ENCODE measurements at regions not wholly inside any gene's neighbourhood (a gene's known extent, or its start where the extent isn't known, plus 50 kb on each side); places are given as distances from the start of the nearest gene placed in this dataset.
A peak's percentile ranks its signal among the peaks of the same experiment; 100 is the strongest.

GRCh38 chr12:115712676-115713075 lies 564.8 kb downstream of the MED13L start (continued):
- TF ChIP-seq ZBTB49 (CRISPR knock-in tag; IDR thresholded peaks at IDR 0.05; ENCODE audit: borderline replicate concordance) (no peak), HMGN3 (IDR thresholded peaks at IDR 0.05; ENCODE audit: borderline replicate concordance, extremely low read depth, insufficient read length, low read depth, low read length) (no peak), ZBTB43 (CRISPR knock-in tag; IDR thresholded peaks at IDR 0.05) (no peak), HDAC3 (IDR thresholded peaks at IDR 0.05; ENCODE audit: borderline replicate concordance, partially characterized antibody) (no peak), SPI1 (IDR thresholded peaks at IDR 0.05; ENCODE audit: borderline replicate concordance, low read depth, low read length) (no peak), U2AF2 (optimal IDR thresholded peaks at IDR 0.05; ENCODE audit: low read depth, low read length) (no peak), PYGO2 (tag; IDR thresholded peaks at IDR 0.05) (no peak)

- no peak for TF ChIP-seq PTBP1 (IDR thresholded peaks at IDR 0.05; ENCODE audit: low read depth, low read length)
- peak; percentile 57 for TF ChIP-seq RBM25 (IDR thresholded peaks at IDR 0.05; ENCODE audit: low read depth, low read length, severe bottlenecking)
- 0 out of 4 replicates have a peak, but pooled peaks of 1 of the 2 experiments have one; percentile 13 for TF ChIP-seq KDM1A (IDR thresholded peaks at IDR 0.05)
- TF ChIP-seq KLF1 (tag; IDR thresholded peaks at IDR 0.05), result no peak
- TF ChIP-seq KAT7 (CRISPR knock-in tag; IDR thresholded peaks at IDR 0.05; ENCODE audit: borderline replicate concordance), result no peak
- TF ChIP-seq RBM39 (optimal IDR thresholded peaks at IDR 0.05; ENCODE audit: low read depth, low read length), result no peak
- peak; percentile 45; the same call in 1 of the 2 replicates for TF ChIP-seq ADNP (tag; IDR thresholded peaks at IDR 0.05)
- no peak overlapping the region for H3K4me2 ChIP-seq (ENCODE audit: insufficient read depth, low read length)
- BruUV-seq (replicated peaks), result no TSS peak
- H3K79me2 ChIP-seq (ENCODE audit: control insufficient read depth, insufficient read depth, low read length), result no peaks in the 10 kb centered on the region
- FAIRE-seq (no peak), ATAC-seq (no peak), DNase-seq (ENCODE audit: extremely low read depth in 1 of 4, low spot score in 3 of 4) (no peak)
- H3K4me1 ChIP-seq (replicated peaks in 1 of 2; ENCODE audit: control insufficient read depth in 2 of 2, insufficient read depth in 2 of 2, low read length in 2 of 2), result no peaks in the 10 kb centered on the region
- intact Hi-C loops (cut with micrococcal nuclease), result no loop called here
- in situ Hi-C loops (cut with MboI), result no loop called here
- no peaks in the 10 kb centered on the region for H3K9me1 ChIP-seq (ENCODE audit: control insufficient read depth, insufficient read depth, low read length)
- no peak overlapping the region for H3K9ac ChIP-seq (ENCODE audit: insufficient read depth in 1 of 2, low read depth in 2 of 2, low read length in 2 of 2)
- H3K27ac ChIP-seq (ENCODE audit: extremely low read depth, low read depth, low read length), result no peak overlapping the region
- no peaks in the 10 kb centered on the region for H3K36me3 ChIP-seq (ENCODE audit: control insufficient read depth, insufficient read depth, low read length)
- ChIA-PET POLR2A (interaction anchor here (0.6 to 1.0 kb wide), 3 partner anchors 12 to 185 kb away, joined by 3 read pairs; no protein-coding TSS in a partner anchor), CTCF (ENCODE audit: low intra/inter-chr PET ratio) (no interaction called here)
- no peaks in the 10 kb centered on the region for H4K20me1 ChIP-seq (replicated peaks; ENCODE audit: control insufficient read depth, insufficient read depth, low read length)
- no peaks in the 10 kb centered on the region for H3K9me3 ChIP-seq (replicated peaks; ENCODE audit: control insufficient read depth, insufficient read depth, low read depth, low read length)
- no peak overlapping the region for H2AFZ ChIP-seq (ENCODE audit: low read depth, low read length)
- no peaks in the 10 kb centered on the region for H3K27me3 ChIP-seq (ENCODE audit: control insufficient read depth in 2 of 2, insufficient read depth in 2 of 2, low read length in 2 of 2)
- 2% methylated on average over 3 of the region's 3 CpGs for WGBS (ENCODE audit: insufficient coverage, low coverage, missing lambda C conversion rate)
- no peak overlapping the region for H3K4me3 ChIP-seq
Observed at GRCh38 chr12:115710104-115710564, 567.4 kb downstream of the MED13L start.

Measured in K562 (cell line).